ENCODE measurements at regions not wholly inside any gene's neighbourhood (a gene's known extent, or its start where the extent isn't known, plus 50 kb on each side); places are given as distances from the start of the nearest gene placed in this dataset.

DNA sequence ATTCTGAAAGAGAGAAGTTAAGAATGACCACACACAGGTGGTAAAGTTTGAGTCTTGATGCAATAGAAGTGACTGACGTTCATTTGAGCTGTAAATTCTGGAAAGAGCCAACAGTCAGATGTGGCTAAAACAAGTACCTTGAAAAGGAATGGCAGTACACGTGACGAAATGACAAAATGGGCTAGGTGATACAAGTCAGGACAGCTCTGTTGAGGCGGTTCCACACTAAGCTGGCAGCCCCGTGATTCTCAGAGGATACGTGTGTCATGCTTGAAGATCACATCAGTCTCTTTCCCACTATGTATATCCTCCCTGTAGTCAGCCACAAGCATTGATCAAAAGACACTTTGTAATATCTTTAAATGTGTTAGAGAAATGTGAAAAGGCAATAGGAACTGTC lies 881.3 kb upstream of the ADGRL2 start:
- H3K36me3 ChIP-seq (ENCODE audit: control insufficient read depth in 2 of 4, insufficient read depth in 4 of 4, low read length in 3 of 4), result no peaks in the 10 kb centered on the region
- H4K8ac ChIP-seq (ENCODE audit: extremely low read depth, insufficient read depth, low read length), result no peak overlapping the region
- no peaks in the 10 kb centered on the region for H3K23me2 ChIP-seq (ENCODE audit: low read depth, low read length)
- H3K79me1 ChIP-seq (ENCODE audit: low read depth, low read length), result no peaks in the 10 kb centered on the region
- no peak overlapping the region for H4K5ac ChIP-seq (ENCODE audit: insufficient read length, low read depth, low read length)
- no peaks in the 10 kb centered on the region for H3K9me3 ChIP-seq (ENCODE audit: insufficient read depth in 2 of 2, low read depth in 1 of 2, low read length in 1 of 2)
- WGBS, 2 experiments (ENCODE audit: extremely low coverage in 1 of 2, insufficient coverage in 1 of 2, insufficient read length in 1 of 2, insufficient replicate concordance in 2 of 2, low coverage in 1 of 2, low lambda C conversion rate in 2 of 2, missing lambda C conversion rate in 1 of 2), result 95% methylated on average over 6 of the region's 6 CpGs; no CpG with 5 or more reads in 1 of the 2 experiments
- TF ChIP-seq, protein P1, sequence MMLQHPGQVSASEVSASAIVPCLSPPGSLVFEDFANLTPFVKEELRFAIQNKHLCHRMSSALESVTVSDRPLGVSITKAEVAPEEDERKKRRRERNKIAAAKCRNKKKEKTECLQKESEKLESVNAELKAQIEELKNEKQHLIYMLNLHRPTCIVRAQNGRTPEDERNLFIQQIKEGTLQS (IDR thresholded peaks at IDR 0.05; ENCODE audit: insufficient read depth, low read depth, low read length), result no peak
- TF ChIP-seq CBX5 (IDR thresholded peaks at IDR 0.05; ENCODE audit: low read depth, low read length), result no peak
- TF ChIP-seq RXRA (IDR thresholded peaks at IDR 0.05; ENCODE audit: insufficient read depth, low read depth, low read length), result no peak
- TF ChIP-seq TAF7 (optimal IDR thresholded peaks at IDR 0.05; ENCODE audit: borderline replicate concordance, low read depth, low read length), result no peak
- TF ChIP-seq, protein P2, sequence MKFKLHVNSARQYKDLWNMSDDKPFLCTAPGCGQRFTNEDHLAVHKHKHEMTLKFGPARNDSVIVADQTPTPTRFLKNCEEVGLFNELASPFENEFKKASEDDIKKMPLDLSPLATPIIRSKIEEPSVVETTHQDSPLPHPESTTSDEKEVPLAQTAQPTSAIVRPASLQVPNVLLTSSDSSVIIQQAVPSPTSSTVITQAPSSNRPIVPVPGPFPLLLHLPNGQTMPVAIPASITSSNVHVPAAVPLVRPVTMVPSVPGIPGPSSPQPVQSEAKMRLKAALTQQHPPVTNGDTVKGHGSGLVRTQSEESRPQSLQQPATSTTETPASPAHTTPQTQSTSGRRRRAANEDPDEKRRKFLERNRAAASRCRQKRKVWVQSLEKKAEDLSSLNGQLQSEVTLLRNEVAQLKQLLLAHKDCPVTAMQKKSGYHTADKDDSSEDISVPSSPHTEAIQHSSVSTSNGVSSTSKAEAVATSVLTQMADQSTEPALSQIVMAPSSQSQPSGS (IDR thresholded peaks at IDR 0.05; ENCODE audit: low read length), result no peak
- no peak for TF ChIP-seq JUND (IDR thresholded peaks at IDR 0.05; ENCODE audit: low read length)
- no peak for TF ChIP-seq RAD21 (IDR thresholded peaks at IDR 0.05 in 1 of 2, conservative IDR thresholded peaks at IDR 0.05 in 1 of 2; ENCODE audit: low read depth in 2 of 2, low read length in 2 of 2)
- no peaks in the 10 kb centered on the region for H4K20me1 ChIP-seq (replicated peaks in 1 of 2; ENCODE audit: control insufficient read depth in 1 of 2, insufficient read depth in 2 of 2, low read length in 2 of 2)
- no peaks in the 10 kb centered on the region for H3K4me1 ChIP-seq (replicated peaks in 1 of 4; ENCODE audit: control insufficient read depth in 3 of 4, insufficient read depth in 4 of 4, low read length in 3 of 4)
- no peak overlapping the region for H3K56ac ChIP-seq (replicated peaks; ENCODE audit: insufficient read length, low read depth, low read length)
- H3K18ac ChIP-seq (ENCODE audit: extremely low read depth, low read length), result no peak overlapping the region
- H3K27ac ChIP-seq (ENCODE audit: low read depth, low read length), result no peak overlapping the region
- H3K9ac ChIP-seq (replicated peaks in 1 of 4; ENCODE audit: extremely low read depth in 1 of 4, low read depth in 3 of 4, low read length in 3 of 4), result no peak overlapping the region
- no peak overlapping the region for H3K4me2 ChIP-seq (ENCODE audit: insufficient read depth in 1 of 2, low read depth in 2 of 2, low read length in 2 of 2)
- no peak overlapping the region for H3K23ac ChIP-seq (ENCODE audit: insufficient read length)
- DNase-seq (ENCODE audit: low read depth in 1 of 2, low spot score in 2 of 2), result no peak
- no peak overlapping the region for H2AFZ ChIP-seq (ENCODE audit: low read length)
- no peak overlapping the region for H3K4ac ChIP-seq (replicated peaks; ENCODE audit: insufficient read length, low read depth, low read length)
- ChIA-PET POLR2A (ENCODE audit: partially characterized antibody) (no interaction called here), CTCF (ENCODE audit: partially characterized antibody) (no interaction called here)
- peak overlapping the region; percentile 62 for H2BK120ac ChIP-seq (replicated peaks; ENCODE audit: low read depth, low read length)
- H2AK5ac ChIP-seq (ENCODE audit: low read depth, low read length), result no peak overlapping the region
- H4K91ac ChIP-seq (replicated peaks; ENCODE audit: insufficient read length, low read length), result no peak overlapping the region
- H3K14ac ChIP-seq (ENCODE audit: insufficient read length), result no peak overlapping the region
- FAIRE-seq, result no peak
- H3K4me3 ChIP-seq (ENCODE audit: extremely low read depth in 1 of 4, insufficient read depth in 2 of 4, low read depth in 3 of 4, low read length in 4 of 4), result no peak overlapping the region
- H2BK20ac ChIP-seq (ENCODE audit: low read length), result no peak overlapping the region
- H3K27me3 ChIP-seq (replicated peaks in 1 of 4; ENCODE audit: control insufficient read depth in 3 of 4, extremely low read depth in 1 of 4, insufficient read depth in 3 of 4, low read length in 3 of 4), result no peaks in the 10 kb centered on the region
- no peak overlapping the region for H2BK15ac ChIP-seq (ENCODE audit: low read length)
- no peak overlapping the region for H2BK5ac ChIP-seq (ENCODE audit: low read depth, low read length)
- no peaks in the 10 kb centered on the region for H3K79me2 ChIP-seq (ENCODE audit: control insufficient read depth in 1 of 2, insufficient read depth in 2 of 2, low read length in 2 of 2)
- no peak overlapping the region for H2BK12ac ChIP-seq (ENCODE audit: low read depth, low read length)

Data from H1 (cell line).